SKM-1 treated with dmso at 0.1 percent for 144 hours (cell line): ENCODE measurements at regions not wholly inside any gene's neighbourhood (a gene's known extent, or its start where the extent isn't known, plus 50 kb on each side); places are given as distances from the start of the nearest gene placed in this dataset.
A peak's percentile ranks its signal among the peaks of the same experiment; 100 is the strongest.
"Not testable (repeated sequence)": the region's sequence is repeated elsewhere in the genome, so short reads cannot be mapped to it uniquely, and the experiment has no call there.

Experiments used
- DNase-seq: peaks from one replicate; lab custom pipeline; 2025; ENCODE audit not compliant: unreplicated experiment; lab: John Stamatoyannopoulos, UW

DNA sequence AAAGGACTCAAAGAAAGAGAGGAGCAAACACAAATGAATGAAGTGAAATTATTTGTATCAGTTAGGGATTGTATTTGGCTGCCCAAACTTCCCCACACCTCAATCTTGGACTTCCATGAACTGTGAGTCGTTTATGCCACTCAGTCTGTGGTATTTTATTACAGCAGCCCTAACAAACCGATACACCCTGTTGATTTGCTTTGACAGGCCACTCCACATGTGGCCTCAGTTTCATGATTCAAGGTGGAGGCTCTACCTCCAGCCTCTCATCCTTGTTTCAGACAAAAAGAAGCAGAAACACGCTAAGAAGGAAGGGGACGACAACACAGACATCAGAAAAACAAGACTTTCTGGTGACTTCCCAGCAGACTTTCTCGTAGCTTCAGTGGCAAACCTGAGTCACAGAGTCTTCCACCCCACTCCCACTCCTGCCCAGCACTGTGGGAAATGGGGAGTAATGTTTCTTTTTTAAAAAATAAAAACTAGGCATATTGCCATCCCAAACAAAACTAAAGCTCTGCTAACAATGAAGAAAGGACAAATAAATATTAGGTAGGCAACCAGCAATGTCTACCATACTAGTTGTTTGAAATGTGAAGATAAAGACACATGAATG lies 52.2 kb upstream of the ABCA1 start:
- no peak for DNase-seq

- no peak for DNase-seq
These were observed 53.7 kb upstream of the ABCA1 start for GRCh38 chr9:104981543-104982129.

DNA sequence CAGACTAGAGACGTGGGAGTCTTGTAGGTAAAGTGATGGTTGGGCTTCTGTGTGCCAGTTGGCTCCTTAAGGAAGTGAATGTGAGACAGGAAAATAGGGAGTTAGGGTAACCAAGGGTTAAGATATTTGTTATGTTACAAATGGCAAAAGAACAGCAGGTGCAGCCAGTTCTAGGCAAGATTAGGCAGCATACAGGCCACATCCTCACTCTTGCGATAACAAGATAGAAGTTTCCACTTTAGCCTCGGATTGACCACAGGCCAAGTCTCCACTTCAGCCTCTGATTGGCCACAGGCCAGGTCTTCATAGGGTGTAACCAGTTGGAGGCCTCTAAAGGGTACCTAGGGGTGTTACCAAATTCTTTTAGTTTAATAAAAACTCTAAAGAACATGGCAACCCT lies 54.6 kb upstream of the ABCA1 start:
- DNase-seq: no peak

DNA sequence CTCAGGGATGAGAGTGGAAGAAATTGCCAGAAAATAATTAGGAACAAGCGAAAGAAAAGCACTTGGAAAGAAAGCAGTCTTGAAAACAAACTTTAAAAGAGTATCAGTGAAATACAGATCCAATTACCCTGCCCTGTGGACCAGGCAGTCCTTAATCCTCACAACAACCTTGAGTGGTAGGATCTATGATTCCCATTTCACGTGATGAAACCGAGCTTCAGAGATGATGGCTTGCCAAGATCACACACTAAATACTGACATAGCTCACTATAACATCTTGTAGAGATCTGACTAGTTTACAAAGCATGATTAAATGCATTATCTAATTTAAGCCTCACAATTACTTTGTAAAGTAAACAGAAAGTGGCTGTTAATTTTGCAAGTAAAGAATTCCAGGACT lies 55.5 kb upstream of the ABCA1 start:
- DNase-seq: no peak

DNA sequence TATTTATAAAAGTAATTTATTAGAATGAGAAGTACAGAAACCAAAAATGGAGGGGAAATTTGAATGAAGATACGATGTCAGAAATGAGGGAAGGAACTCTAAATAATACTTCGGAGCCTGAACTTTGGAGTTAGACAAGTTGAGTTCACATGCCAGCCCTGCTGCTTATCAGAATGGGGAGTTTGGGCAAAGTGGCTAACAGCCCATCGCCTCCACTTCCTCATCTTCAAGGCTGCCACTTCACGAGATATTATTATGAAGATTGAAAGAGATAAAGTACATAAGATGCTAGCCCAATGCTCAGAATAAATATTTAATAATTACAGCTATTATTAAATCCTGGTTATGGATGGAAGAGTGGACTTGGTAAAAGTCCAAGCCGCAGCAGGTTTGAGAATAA lies 56.2 kb upstream of the ABCA1 start:
- no peak for DNase-seq

- no peak for DNase-seq
These were observed 56.6 kb upstream of the ABCA1 start for GRCh38 chr9:104984542-104984941.

GRCh38 chr9:104984948-104985347 lies 57.0 kb upstream of the ABCA1 start:
- no peak for DNase-seq

DNA sequence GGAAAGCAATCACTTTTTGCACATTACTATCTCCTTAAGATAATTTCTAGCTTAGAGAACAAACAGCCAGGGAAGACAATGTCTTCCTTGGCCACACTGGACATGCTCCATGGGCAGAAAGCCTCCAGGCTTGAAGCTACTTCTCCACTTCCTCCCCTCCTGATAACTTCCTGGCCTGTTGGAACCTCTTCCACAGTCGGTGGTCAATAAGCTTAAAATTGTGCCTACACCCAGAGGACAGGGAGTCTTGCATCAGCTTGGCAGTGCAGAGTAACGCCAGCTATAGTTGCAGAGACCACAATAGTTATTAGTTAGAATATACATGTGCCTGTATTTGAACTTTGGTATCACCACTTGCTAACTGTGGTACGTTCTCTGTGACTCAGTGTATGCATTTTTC lies 58.1 kb upstream of the ABCA1 start:
- no peak for DNase-seq

DNA sequence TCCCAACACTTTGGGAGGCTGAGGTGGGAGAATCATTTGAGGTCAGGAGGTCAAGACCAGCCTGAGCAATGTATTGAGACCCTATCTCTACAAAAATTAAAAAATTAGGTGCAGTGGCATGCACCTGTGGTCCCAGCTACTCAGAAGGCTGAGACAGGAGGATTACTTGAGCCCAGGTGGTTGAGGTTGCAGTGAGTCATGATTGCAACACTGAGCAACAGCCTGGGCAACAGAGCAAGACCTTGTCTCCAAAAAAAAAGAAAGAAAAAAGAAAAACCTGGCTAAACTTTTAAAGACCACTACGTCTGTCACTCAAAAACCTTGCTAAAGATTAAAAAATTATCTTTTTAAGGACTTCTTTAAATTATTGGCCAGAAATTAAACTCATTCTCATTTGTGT lies 59.8 kb upstream of the ABCA1 start:
- no peak for DNase-seq

DNA sequence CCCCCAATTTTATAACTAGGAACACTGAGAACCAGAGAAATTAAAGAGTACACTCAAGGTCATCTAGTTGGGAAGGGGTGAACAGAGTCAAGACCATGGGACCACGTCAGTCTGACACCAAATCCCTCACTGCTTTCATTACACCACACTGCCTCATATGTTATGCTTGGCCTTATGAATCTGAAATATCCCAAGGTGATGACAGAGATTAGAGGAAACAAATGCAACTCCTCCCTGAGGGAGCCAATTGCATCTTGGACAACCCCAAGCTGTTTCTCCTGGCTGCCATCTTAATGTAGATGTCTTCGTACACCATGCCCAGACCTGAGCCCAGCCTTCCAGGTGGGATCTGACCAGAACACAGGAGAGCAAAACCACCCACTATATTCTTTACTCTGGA lies 60.6 kb upstream of the ABCA1 start:
- no peak for DNase-seq

- peak; percentile 53 for DNase-seq
These were observed 63.4 kb upstream of the ABCA1 start for GRCh38 chr9:104991144-104991953.

GRCh38 chr9:104992659-104993058 lies 64.7 kb upstream of the ABCA1 start:
- no peak for DNase-seq

GRCh38 chr9:104993291-104993963 lies 65.5 kb upstream of the ABCA1 start:
- DNase-seq: no peak

DNA sequence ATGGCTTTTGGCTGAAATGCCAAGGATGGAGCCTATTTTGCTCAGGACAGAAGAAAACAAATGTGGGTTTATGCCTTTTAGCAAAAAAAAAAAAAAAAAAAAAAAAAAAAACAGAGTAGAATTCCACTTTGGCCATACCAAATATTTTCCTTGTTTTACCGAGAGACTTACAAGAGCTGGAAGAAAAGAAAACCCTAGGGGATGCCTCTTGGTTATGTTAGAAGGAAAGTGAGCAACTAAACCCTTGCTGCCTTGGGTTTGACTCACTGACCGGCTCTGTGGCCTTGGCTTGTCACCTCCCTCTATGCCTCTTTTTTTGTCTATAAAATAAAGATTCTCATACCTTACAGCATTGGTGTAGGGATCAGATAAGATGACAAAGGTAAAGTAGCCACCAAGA lies 69.6 kb upstream of the ABCA1 start:
- DNase-seq: no peak

DNA sequence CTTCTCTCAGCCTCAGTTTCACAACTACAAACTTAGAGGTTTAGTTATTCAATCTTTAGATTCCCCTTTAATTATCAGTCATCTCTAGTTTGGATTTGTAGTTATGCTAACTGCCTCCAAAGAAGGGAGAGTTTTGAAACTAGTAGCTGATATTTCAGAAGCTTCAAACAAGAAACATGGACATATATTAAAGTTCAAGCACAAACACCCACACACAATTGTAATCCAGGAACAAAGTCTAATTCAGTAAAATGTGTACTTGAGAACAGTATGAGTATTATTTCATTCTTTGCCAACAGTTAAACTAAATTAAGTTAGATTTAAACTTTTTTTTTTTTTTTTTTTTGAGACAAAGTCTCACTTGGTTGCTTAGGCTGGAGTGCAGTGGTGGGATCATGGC lies 71.2 kb upstream of the ABCA1 start:
- no peak for DNase-seq

DNA sequence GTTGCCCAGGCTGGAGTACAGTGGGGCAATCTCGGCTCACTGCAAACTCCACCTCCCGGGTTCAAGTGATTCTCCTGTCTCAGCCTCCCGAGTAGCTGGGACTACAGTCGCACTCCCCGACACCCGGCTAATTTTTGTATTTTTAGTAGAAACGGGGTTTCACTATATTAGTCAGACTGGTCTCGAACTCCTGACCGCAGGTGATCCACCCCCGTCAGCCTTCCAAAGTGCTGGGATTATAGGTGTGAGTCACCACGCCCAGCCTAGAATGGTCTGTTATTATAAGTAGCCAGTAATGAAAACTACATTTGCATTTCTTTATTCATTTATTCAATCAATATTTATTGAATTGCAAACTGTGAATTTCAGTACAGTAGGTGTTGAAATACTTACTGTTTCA lies 72.6 kb upstream of the ABCA1 start:
- DNase-seq: not testable (repeated sequence)

- DNase-seq: no peak
These were observed 76.6 kb upstream of the ABCA1 start for GRCh38 chr9:105004466-105005090.

DNA sequence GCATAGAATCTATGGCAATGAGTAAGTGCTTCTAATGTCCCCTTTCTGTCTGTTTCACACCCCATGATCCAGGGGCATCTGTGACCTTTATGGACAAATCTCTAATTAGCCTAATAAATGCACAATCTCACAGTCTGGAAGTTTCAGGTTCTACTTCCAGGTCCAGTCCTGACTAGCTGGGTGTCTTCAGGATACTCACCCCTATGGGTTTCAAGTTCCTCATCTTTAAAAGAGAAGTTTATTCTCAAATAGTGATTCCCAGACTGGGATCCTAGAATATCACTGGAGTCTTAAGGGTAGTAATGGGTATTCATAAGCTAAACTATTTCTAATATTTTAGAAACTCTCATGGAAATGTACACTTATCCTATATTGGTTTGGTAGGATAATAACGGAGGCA lies 77.2 kb upstream of the ABCA1 start:
- no peak for DNase-seq

- no peak for DNase-seq
These were observed 78.6 kb upstream of the ABCA1 start for GRCh38 chr9:105006514-105006913.

GRCh38 chr9:105007143-105007542 lies 79.2 kb upstream of the ABCA1 start:
- DNase-seq: peak; percentile 81

- DNase-seq: not testable (repeated sequence)
These were observed 82.1 kb upstream of the ABCA1 start for GRCh38 chr9:105010089-105010488.
